WTC11 (cell line): ENCODE measurements at regions not wholly inside any gene's neighbourhood (a gene's known extent, or its start where the extent isn't known, plus 50 kb on each side); places are given as distances from the start of the nearest gene placed in this dataset.

Source experiments
- ATAC-seq: fragments of 200-7000 bp; cut with Tn5 transposase; 2 replicates; pipeline ENCODE4 v1.10.0; 2021; ENCODE audit warnings: mild to moderate bottlenecking, moderate library complexity
- CTCF ChIA-PET: fragments of 300-600 bp; sonication (Branson Sonifier 250); formaldehyde crosslinking; loops from one replicate; lab custom pipeline; 2021; ENCODE audit warnings: antibody characterized with exemption; lab: Charles Lee
- POLR2A ChIA-PET: fragments of 350-600 bp; sonication (Branson Sonifier 250); formaldehyde crosslinking; loops from one replicate; lab custom pipeline; 2021; ENCODE audit warnings: antibody characterized with exemption; lab: Charles Lee
- DNase-seq: peaks from one replicate; pipeline ENCODE4 v3.0.0; 2021; ENCODE audit warnings: low spot score
- H3K27ac Mint-ChIP-seq: 2 replicates; pipeline ENCODE4 v1.8.0; 2021; ENCODE audit warnings: mixed read lengths
- H3K27me3 Mint-ChIP-seq: 2 replicates; pipeline ENCODE4 v1.8.0; 2021; ENCODE audit warnings: low read depth, mild to moderate bottlenecking, moderate library complexity, mixed read lengths
- H3K36me3 Mint-ChIP-seq: 2 replicates; pipeline ENCODE4 v1.8.0; 2021; ENCODE audit warnings: mixed read lengths
- H3K4me1 Mint-ChIP-seq: 2 replicates; pipeline ENCODE4 v1.8.0; 2022; ENCODE audit warnings: mixed read lengths
- H3K4me3 Mint-ChIP-seq: 2 replicates; pipeline ENCODE4 v1.8.0; 2021; ENCODE audit warnings: mild to moderate bottlenecking, moderate library complexity, mixed read lengths
- H3K9me3 Mint-ChIP-seq: 2 replicates; pipeline ENCODE4 v1.8.0; 2021; ENCODE audit warnings: mixed read lengths
- ATF2 ChIP-seq: sonication (generic); formaldehyde crosslinking; IDR thresholded peaks from 2 replicates; pipeline ENCODE4 v1.8.1; 2022; ENCODE audit warnings: low read depth, missing genetic modification reagents, borderline replicate concordance
- ATF6 ChIP-seq: sonication (generic); formaldehyde crosslinking; IDR thresholded peaks from 2 replicates; pipeline ENCODE4 v1.8.1; 2023; ENCODE audit warnings: mild to moderate bottlenecking, missing genetic modification reagents
- CTCF ChIP-seq: fragments of 200-600 bp; IDR thresholded peaks from 2 replicates; pipeline ENCODE4 v1.8.0; 2022; ENCODE audit warnings: antibody characterized with exemption
- E2F5 ChIP-seq: sonication (generic); formaldehyde crosslinking; IDR thresholded peaks from 2 replicates; pipeline ENCODE4 v1.8.1; 2022; ENCODE audit warnings: mild to moderate bottlenecking, moderate library complexity, missing genetic modification reagents
- EMX1 ChIP-seq: fragments of 250-450 bp; sonication (Bioruptor Pico); IDR thresholded peaks from 2 replicates; pipeline ENCODE4 v1.8.0; 2021; ENCODE audit warnings: mild to moderate bottlenecking
- ERG ChIP-seq: fragments of 250-450 bp; sonication (Bioruptor Pico); IDR thresholded peaks from 2 replicates; pipeline ENCODE4 v1.8.0; 2021; ENCODE audit warnings: mild to moderate bottlenecking
- FOXK1 ChIP-seq: sonication (generic); formaldehyde crosslinking; IDR thresholded peaks from 2 replicates; pipeline ENCODE4 v1.8.0; 2022; ENCODE audit warnings: mild to moderate bottlenecking, moderate library complexity, missing genetic modification reagents
- GTF2I ChIP-seq: fragments of 250-450 bp; sonication (Bioruptor Pico); conservative IDR thresholded peaks from 2 replicates; pipeline ENCODE4 v1.4.0; 2021; ENCODE audit warnings: mild to moderate bottlenecking
- HMGA2 ChIP-seq: fragments of 250-450 bp; sonication (Bioruptor Pico); IDR thresholded peaks from 2 replicates; pipeline ENCODE4 v1.4.0; 2021; ENCODE audit warnings: mild to moderate bottlenecking, moderate library complexity
- HMGXB4 ChIP-seq: sonication (generic); formaldehyde crosslinking; IDR thresholded peaks from 2 replicates; pipeline ENCODE4 v1.8.1; 2023; ENCODE audit warnings: mild to moderate bottlenecking, moderate library complexity, missing genetic modification reagents
- KAT7 ChIP-seq: sonication (generic); formaldehyde crosslinking; IDR thresholded peaks from 2 replicates; pipeline ENCODE4 v1.8.1; 2023; ENCODE audit warnings: missing genetic modification reagents, mild to moderate bottlenecking, borderline replicate concordance
- MAX ChIP-seq: sonication (generic); formaldehyde crosslinking; IDR thresholded peaks from 2 replicates; pipeline ENCODE4 v1.8.0; 2022; ENCODE audit warnings: mild to moderate bottlenecking, missing genetic modification reagents
- NR2C2 ChIP-seq: sonication (generic); formaldehyde crosslinking; IDR thresholded peaks from 2 replicates; pipeline ENCODE4 v1.8.0; 2022; ENCODE audit warnings: mild to moderate bottlenecking, missing genetic modification reagents
- RELA ChIP-seq: sonication (generic); formaldehyde crosslinking; IDR thresholded peaks from 2 replicates; pipeline ENCODE4 v1.8.1; 2022; ENCODE audit warnings: missing genetic modification reagents, mild to moderate bottlenecking, borderline replicate concordance
- RORB ChIP-seq: fragments of 250-450 bp; sonication (Bioruptor Pico); IDR thresholded peaks from 2 replicates; pipeline ENCODE4 v1.9.0; 2021; ENCODE audit warnings: mild to moderate bottlenecking
- SMAD3 ChIP-seq: sonication (generic); formaldehyde crosslinking; IDR thresholded peaks from 2 replicates; pipeline ENCODE4 v1.8.0; 2022; ENCODE audit warnings: missing genetic modification reagents, mild to moderate bottlenecking, borderline replicate concordance
- SMAD4 ChIP-seq: sonication (generic); formaldehyde crosslinking; IDR thresholded peaks from 2 replicates; pipeline ENCODE4 v1.8.0; 2022; ENCODE audit warnings: mild to moderate bottlenecking, missing genetic modification reagents
- TEAD1 ChIP-seq: sonication (generic); formaldehyde crosslinking; IDR thresholded peaks from 2 replicates; pipeline ENCODE4 v1.8.0; 2022; ENCODE audit warnings: mild to moderate bottlenecking, missing genetic modification reagents
- USF1 ChIP-seq: sonication (generic); formaldehyde crosslinking; IDR thresholded peaks from 2 replicates; pipeline ENCODE4 v1.8.0; 2022; ENCODE audit warnings: mild to moderate bottlenecking, missing genetic modification reagents
- USF2 ChIP-seq: sonication (generic); formaldehyde crosslinking; IDR thresholded peaks from 2 replicates; pipeline ENCODE4 v1.8.1; 2023; ENCODE audit warnings: mild to moderate bottlenecking, missing genetic modification reagents, moderate library complexity
- ZNF317 ChIP-seq: sonication (generic); formaldehyde crosslinking; IDR thresholded peaks from 2 replicates; pipeline ENCODE4 v1.8.1; 2023; ENCODE audit warnings: low read depth, mild to moderate bottlenecking, moderate library complexity, missing genetic modification reagents, borderline replicate concordance
- ZNF396 ChIP-seq: fragments of 250-450 bp; sonication (Bioruptor Pico); IDR thresholded peaks from 2 replicates; pipeline ENCODE4 v1.8.0; 2021; ENCODE audit warnings: mild to moderate bottlenecking, moderate library complexity, borderline replicate concordance
- ZNF416 ChIP-seq: fragments of 250-450 bp; sonication (Bioruptor Pico); IDR thresholded peaks from 2 replicates; pipeline ENCODE4 v1.9.0; 2021; ENCODE audit warnings: mild to moderate bottlenecking, inconsistent platforms

- peaks cover 27% of the 10 kb centered on the region for H3K4me1 Mint-ChIP-seq
- H3K9me3 Mint-ChIP-seq: peaks cover 9% of the 10 kb centered on the region; the same call in 1 of the 2 replicates
- H3K27ac Mint-ChIP-seq: no peak overlapping the region
- ATAC-seq (no peak), DNase-seq (no peak)
- ChIA-PET POLR2A (no interaction called here), CTCF (interaction anchor here (1.2 kb wide), 1 partner anchor 160 kb away, joined by 3 read pairs; no protein-coding TSS in a partner anchor)
- no peak for TF ChIP-seq ATF2
- TF ChIP-seq SMAD4 (CRISPR knock-in tag): no peak
- no peak for TF ChIP-seq GTF2I (CRISPR knock-in tag)
- TF ChIP-seq EMX1 (CRISPR knock-in tag): no peak
- TF ChIP-seq USF1 (CRISPR knock-in tag): no peak
- no peak for TF ChIP-seq ZNF416
- no peak for TF ChIP-seq RELA (CRISPR knock-in tag)
- no peak for TF ChIP-seq HMGA2 (CRISPR knock-in tag)
- no peak for TF ChIP-seq FOXK1 (CRISPR knock-in tag)
- TF ChIP-seq CTCF: no peak
- TF ChIP-seq HMGXB4 (CRISPR knock-in tag): no peak
- TF ChIP-seq SMAD3 (CRISPR knock-in tag): no peak
- TF ChIP-seq RORB (CRISPR knock-in tag): no peak
- H3K4me3 Mint-ChIP-seq: no peak overlapping the region
- no peaks in the 10 kb centered on the region for H3K36me3 Mint-ChIP-seq
- no peaks in the 10 kb centered on the region for H3K27me3 Mint-ChIP-seq
Observed at GRCh38 chr10:29838539-29838938, 203.8 kb upstream of the SVIL start.

GRCh38 chr10:29837586-29837985, 202.8 kb upstream of the SVIL start:
- TF ChIP-seq ZNF317 (no peak), SMAD3 (CRISPR knock-in tag) (no peak), USF2 (CRISPR knock-in tag) (no peak), E2F5 (CRISPR knock-in tag) (no peak), NR2C2 (no peak), KAT7 (no peak), ERG (CRISPR knock-in tag) (no peak), MAX (no peak), ZNF396 (no peak), TEAD1 (CRISPR knock-in tag) (no peak), SMAD4 (CRISPR knock-in tag) (no peak), ATF6 (CRISPR knock-in tag) (no peak)
- TF ChIP-seq, all 79 proteins: peak for 0
- no peak for DNase-seq
- ChIA-PET CTCF (no interaction called here), POLR2A (interaction anchor here (0.7 kb wide), 1 partner anchor 220 kb away, joined by 4 read pairs; no protein-coding TSS in a partner anchor)
- H3K9me3 Mint-ChIP-seq: peaks cover 9% of the 10 kb centered on the region; the same call in 1 of the 2 replicates
- H3K36me3 Mint-ChIP-seq: no peaks in the 10 kb centered on the region
- H3K4me3 Mint-ChIP-seq: no peak overlapping the region
- no peaks in the 10 kb centered on the region; the same call in 1 of the 2 replicates for H3K27me3 Mint-ChIP-seq
- H3K27ac Mint-ChIP-seq: no peak overlapping the region
- H3K4me1 Mint-ChIP-seq: peaks cover 26% of the 10 kb centered on the region
- ATAC-seq: no peak
